Activated CD8-positive, alpha-beta memory T cell treated with anti-CD3 and anti-CD28 coated beads, Interleukin-2, amount 50 U/mL, for 24 hours (primary cell): ENCODE measurements at regions not wholly inside any gene's neighbourhood (a gene's known extent, or its start where the extent isn't known, plus 50 kb on each side); places are given as distances from the start of the nearest gene placed in this dataset.

Source experiments
- DNase-seq: peaks from one replicate; pipeline ENCODE4 v3.0.0-alpha.2; 2020; ENCODE audit errors: extremely low read depth

GRCh38 chr9:91157883-91158282 lies 203.8 kb downstream of the AUH start:
- DNase-seq = no peak

DNA sequence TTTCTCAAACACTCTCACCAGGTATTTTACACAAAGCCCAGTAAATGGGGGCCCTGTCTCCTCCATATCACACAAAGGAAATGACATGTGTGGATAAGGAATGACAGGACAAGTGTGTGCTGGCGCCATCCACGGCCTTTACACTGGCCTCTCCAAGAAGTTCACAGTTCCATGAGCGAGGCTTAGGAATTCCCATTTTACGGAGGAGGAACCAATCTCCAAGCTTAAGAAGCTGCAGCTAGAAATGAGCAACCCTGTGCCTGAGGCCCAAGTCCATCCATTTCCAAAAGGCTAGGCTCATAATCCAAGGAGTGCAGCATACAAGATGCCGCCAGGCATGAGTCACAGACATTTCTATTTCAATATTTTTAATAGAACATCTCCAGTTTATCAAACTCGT lies 203.4 kb downstream of the AUH start:
- no peak for DNase-seq

DNA sequence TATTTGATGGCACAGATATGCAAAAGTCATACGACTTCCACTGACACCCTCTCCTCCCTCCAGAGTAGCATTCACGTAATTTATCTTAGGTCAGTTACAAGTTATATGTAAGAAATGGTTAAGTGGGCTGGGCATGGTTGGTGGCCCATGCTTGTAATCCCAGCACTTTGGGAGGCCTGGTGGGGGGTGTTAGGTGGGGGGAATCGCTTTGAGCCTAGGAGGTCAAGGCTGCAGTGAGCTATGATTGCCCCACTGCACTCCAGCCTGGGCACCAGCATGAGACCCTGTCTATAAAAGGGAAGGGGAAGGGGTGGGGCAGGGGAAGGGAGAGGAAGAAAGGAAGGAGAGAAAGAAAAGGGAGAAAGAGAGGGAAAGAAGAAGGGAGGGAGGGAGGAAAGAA lies 202.8 kb downstream of the AUH start:
- DNase-seq = no peak

GRCh38 chr9:91159664-91160121 lies 202.0 kb downstream of the AUH start:
- no peak for DNase-seq

DNA sequence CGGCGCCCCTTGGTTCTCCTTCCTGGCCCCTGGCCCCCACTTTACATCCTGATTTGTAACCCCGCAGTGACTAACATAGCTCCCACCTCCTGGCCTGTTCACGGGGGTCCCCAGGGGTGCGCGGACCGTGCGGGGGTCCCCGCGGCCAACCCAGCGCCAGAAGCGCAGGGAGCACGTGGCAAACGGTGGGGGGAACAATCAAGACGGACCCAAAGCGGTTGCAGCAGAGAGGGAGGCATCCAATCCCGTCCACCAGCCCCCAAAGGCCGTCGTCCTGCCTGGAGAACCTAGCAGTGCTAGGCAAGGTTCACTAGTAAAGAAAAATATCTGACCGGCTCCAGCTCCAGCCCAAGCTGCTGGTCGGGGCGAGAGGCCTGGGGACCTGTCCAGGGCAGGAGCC lies 201.5 kb downstream of the AUH start:
- no peak for DNase-seq

- no peak for DNase-seq
These were observed 200.9 kb downstream of the AUH start for GRCh38 chr9:91160599-91161464.

GRCh38 chr9:91161465-91162300 lies 200.0 kb downstream of the AUH start:
- DNase-seq = no peak

GRCh38 chr9:91162311-91162710 lies 199.4 kb downstream of the AUH start:
- no peak for DNase-seq

- no peak for DNase-seq
These were observed 198.8 kb downstream of the AUH start for GRCh38 chr9:91162784-91163443.

DNA sequence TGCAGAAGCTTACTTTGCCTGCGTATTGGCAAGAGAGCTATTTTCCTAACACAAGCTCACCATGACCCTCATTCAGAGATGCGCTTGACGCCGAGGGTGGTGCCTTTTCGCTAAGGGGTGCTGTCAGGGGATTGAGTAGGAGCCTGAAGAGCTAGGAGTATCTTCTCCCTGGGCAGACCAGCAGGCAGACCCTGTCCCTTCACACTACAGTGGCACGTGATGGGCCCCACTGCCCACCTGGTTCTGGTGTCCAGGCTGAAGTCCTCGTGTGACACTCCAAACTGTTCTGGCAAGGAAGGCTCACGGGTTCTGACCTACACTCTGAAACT lies 198.3 kb downstream of the AUH start:
- no peak for DNase-seq

DNA sequence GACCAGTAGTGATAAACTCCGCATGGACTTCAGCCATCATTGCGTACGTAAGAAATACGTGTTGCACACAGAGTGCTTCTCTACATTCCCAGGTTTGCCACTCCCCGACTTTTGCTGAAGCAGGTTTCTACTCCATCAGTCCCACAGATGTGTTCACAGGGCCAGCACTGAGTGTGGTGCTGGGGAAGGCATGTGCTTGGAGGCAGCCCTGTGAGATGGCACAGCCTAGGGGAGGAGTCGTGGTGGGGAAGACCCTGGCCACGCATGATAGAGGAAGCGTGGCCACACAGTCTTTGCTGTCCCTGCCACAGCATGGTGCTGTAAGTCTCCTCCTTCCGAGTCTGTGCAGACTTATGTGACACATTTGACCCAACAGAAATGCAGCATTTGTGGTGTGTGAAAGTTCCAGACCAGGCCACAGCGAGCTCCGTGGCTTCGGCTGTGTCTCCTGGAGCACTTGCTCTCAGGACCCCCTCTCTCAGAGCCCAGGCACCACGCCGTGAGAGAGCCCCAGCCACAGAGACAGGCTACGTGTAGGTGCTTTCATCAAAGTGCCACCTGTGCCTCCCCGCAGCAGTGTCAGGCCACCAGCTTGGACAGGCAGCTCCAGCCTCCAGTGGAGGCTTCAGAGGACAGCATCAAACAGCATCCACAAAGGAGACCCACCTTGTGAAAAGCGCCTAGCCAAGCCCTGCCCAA lies 197.8 kb downstream of the AUH start:
- DNase-seq = no peak
